GM18873 (cell line): ENCODE measurements at regions not wholly inside any gene's neighbourhood (a gene's known extent, or its start where the extent isn't known, plus 50 kb on each side); places are given as distances from the start of the nearest gene placed in this dataset.

Experiments
- ATAC-seq: cut with Tn5 transposase; IDR thresholded peaks from one replicate; pipeline ENCODE4 v1.9.1; 2021; ENCODE audit warnings: mild to moderate bottlenecking, moderate library complexity, moderate number of reproducible peaks; ENCODE audit not compliant: unreplicated experiment, low FRiP score

- no peak for ATAC-seq
Measured at GRCh38 chr6:3996349-3996748, 82.6 kb downstream of the FAM217A start.

- no peak for ATAC-seq
Measured at GRCh38 chr6:3997177-3997770, 81.7 kb downstream of the FAM217A start.

DNA sequence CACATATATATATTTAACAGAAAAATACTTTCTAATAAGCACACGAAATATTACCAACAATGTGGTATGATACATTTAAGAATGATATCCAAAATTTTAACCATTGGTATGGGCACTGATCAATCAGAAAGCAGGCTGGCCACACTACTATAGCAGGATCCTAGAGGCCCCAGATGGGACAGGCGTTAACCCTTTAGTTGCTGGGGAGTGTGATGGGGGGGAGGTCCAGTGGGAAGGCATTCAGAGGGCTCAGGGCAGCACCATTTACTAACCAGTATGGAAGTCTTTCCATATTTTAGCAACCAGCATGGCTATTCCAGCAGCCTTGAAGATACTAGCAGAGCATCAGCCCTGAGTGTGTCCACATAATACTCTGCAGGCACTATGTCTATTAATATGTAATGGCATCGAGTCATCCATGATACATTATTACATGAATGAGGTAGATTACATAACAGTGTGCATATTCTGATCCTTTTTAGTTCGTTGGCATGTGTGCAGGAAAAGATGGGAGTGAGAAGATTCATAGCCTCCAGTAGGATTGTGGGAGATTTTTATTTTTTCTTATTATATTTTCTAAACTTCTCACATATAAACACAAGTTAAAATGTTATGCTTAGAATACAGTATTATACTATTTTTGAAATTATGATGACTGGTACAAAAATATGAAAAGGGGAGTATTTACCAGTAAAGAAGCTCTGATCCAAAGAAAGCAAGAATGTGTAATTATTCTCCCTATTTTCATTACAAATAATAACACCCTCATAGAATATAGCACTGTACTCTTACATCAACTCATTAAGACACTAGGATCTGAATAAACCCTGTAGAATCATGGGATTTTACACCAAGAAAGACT, 78.9 kb downstream of the FAM217A start:
- no peak for ATAC-seq

GRCh38 chr6:4004249-4004648, 74.7 kb downstream of the FAM217A start:
- no peak for ATAC-seq

GRCh38 chr6:4008324-4009047, 70.5 kb downstream of the FAM217A start:
- no peak for ATAC-seq

- ATAC-seq = no peak
Measured at GRCh38 chr6:4009486-4009885, 69.5 kb downstream of the FAM217A start.

- no peak for ATAC-seq
Measured at GRCh38 chr6:4010048-4010447, 68.9 kb downstream of the FAM217A start.

DNA sequence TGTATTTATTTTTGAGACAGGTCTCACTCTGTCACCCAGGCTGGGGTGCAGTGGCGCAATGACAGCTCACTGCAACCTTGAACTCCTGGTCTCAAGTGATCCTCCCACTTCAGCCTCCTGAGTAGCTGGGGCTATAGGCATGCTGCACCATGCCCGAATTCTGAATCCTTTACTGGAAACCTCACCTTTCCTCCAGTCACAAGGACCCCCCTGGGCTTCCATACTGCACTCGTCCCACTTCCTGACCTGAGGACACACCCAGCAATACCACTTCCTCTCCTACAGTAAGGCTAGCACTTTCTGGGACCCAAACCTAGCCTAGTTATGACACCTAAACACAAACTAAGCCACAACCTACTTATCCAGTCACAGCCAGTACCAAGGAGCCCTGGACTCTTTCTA, 68.2 kb downstream of the FAM217A start:
- ATAC-seq = no peak

DNA sequence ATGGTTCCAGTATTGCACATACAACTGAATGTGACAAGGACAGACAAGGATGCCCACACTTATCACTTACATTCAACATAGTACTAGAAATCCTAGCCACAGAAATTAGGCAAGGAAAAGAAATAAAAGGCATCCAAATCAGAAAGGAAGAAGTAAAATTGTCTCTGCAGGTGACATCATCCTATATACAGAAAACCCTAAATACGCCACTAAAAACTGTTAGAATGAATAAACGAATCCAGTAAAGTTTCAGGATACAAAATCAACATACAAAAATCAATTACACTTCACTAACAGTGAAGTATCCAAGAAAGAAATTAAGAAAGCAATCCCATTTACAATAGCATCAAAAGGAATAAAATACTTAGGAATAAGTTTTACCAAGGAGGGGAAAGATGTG, 66.1 kb downstream of the FAM217A start:
- ATAC-seq = no peak

DNA sequence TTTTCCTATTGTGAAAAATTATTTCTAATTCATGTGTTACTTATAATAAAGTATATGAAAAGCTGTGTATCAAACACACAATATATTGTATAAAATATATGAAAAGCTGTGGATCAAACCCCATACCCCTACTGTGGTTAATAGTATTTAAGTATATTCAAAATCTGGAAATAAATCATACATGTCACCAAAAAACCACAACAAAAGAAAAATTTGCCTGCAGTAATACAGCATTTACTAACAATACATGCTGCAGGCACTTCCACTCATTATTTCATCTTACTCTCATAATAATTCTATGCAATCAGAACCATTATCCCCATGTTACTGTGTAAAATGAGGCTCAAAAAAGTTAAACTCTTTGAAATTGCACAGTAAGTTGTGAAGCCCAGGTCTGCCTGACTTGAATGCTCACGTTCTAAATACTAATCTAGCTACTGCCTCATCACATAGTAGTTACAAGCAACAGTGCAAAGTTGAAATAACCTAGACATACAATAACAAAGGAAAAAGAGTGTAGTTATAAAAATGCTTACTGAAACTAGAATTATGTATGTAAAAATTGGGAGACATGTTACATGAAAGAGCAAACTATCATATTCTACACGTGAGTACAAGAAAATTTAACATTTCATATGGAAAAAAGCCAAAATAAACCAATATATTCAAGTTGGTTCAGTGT, 61.7 kb downstream of the FAM217A start:
- no peak for ATAC-seq

GRCh38 chr6:4017834-4018170, 61.1 kb downstream of the FAM217A start:
- no peak for ATAC-seq

DNA sequence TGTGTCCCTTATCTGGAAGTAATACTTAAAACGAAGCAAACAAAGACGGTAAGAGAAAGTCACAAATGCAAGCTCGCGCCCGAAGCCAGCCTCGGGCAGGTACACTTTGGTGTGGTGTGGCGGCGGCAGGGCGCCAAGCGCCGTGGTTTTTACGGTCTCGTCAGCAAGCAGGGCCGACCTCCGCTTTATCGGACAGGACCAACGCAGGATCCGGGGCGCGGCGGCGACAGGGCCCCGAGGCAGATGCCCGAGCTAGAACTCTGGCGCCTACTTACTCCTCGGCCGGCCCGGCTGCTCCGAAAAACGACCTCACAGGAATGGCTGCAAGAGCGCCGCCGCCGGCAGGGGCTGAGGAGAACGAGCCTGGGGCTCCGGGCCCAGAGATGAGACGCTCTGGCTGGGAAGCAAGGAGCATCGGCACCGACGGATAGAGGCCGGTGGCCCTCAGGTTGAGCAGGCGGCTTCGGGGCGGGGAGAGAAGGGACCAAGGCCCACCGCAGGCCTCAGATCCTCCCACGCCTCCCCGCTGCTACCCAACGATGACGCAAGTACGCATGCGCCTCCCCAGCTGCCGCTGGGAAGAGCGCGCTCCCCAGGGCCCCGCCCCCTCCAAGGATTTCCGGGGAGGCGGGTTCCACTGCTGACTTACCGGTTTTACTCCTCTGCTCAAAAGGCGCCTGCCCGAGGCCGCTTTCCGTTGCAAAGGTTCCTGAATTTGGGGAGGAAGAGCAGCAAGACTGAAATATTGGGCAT, 60.6 kb downstream of the FAM217A start:
- peak; percentile 64 for ATAC-seq
